H4 (cell line): ENCODE measurements at regions not wholly inside any gene's neighbourhood (a gene's known extent, or its start where the extent isn't known, plus 50 kb on each side); places are given as distances from the start of the nearest gene placed in this dataset.
A peak's percentile ranks its signal among the peaks of the same experiment; 100 is the strongest.

Experiments
- DNase-seq: peaks from one replicate; pipeline ENCODE4 v3.0.0-alpha.2; 2015; ENCODE audit warnings: low spot score

DNA sequence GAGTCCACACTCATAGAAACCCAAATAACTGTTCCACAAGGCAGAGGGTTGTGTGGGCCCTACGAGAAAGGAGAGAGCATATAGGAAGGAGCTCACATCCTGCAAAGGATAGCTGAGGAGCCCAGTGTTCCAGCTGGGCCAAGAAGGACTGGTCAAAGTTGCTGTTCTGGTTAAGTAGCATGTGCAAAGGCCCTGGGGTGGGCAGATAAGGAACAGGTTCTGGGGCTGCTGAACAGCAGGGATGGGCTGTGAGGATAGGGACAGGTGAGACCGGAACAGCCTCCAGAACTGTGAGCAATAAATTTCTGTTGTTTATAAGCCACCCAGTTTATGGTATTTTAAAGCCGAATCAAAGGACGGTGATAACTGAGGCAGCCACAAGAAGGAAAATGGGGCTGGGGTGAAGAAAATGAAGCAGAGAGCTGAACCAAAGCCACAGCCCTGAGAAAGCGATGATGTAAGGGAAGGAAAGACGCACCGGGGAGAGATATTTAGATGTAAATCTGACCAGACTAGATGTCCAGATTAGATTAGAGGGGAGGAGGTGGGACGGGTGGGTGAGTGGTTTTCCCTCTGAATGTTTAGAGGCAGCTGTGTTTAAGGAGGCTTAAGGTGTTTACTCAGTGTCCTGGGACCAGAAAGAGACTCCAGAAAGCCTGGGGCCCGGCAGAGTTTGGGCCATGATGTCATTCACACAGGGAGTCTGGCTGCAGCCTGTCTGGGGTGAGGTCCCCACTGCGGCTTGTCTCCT lies 180.8 kb upstream of the BCOR start:
- peak; percentile 68 for DNase-seq

DNA sequence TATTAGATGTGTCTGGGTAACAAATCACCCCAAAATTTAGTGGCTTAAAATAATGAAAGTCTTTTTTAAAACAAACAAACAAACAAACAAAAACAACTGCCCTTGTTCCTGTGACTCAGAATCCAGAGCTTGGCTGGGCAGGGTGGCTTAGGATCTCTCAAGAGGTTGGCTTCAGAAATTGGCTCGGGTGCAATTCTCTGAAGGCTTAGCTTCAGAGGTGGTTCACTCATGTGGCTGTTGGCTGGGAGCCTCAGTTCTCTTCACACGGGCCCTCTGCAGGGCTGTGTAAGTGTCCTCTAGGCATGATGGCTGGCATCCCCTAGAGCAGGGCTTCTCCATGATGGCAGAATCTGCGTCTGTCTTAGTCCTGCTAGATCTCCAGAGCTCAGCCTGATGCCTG lies 179.9 kb upstream of the BCOR start:
- no peak for DNase-seq

- DNase-seq, result no peak
Observed at GRCh38 chrX:40273356-40274050, 175.7 kb upstream of the BCOR start.

DNA sequence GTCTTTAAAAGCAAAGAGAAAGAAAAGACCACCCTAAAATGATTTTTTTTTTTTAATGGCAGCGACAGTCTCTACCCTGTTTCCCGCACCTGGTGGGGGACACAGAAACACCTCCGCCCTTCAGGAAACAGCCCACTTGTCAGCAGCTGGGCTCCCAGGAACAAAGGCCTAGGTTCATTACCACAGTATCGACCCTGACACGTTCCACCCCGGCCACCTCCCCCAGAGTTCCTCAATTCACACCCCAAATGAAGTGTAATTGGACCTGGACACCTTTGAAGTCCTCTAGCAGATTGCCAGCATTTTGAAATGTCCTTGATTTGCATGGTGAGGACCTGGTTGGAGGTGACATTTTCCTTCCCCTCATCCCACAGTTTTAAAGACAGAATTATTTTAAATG lies 175.0 kb upstream of the BCOR start:
- no peak for DNase-seq

DNA sequence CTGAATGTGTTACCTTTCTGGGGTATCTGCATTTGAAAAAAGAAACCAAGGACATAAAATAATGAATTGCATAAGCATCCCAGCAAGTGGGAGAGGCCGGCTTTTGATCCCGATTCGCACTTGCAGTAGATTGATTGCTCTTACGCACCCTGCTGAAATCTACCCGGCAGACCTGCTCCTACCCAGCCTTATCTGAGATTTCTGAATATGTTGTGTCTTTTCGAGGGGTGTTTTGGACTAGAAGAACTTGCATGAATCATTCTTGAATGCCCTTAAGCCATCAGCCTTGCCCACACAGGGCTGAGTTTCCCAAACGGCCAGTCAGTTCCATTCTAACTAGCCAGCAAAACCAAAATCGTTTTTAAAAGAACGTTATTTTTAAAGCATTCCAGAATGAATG lies 174.4 kb upstream of the BCOR start:
- DNase-seq, result no peak

GRCh38 chrX:40268188-40268520 lies 170.4 kb upstream of the BCOR start:
- no peak for DNase-seq

DNA sequence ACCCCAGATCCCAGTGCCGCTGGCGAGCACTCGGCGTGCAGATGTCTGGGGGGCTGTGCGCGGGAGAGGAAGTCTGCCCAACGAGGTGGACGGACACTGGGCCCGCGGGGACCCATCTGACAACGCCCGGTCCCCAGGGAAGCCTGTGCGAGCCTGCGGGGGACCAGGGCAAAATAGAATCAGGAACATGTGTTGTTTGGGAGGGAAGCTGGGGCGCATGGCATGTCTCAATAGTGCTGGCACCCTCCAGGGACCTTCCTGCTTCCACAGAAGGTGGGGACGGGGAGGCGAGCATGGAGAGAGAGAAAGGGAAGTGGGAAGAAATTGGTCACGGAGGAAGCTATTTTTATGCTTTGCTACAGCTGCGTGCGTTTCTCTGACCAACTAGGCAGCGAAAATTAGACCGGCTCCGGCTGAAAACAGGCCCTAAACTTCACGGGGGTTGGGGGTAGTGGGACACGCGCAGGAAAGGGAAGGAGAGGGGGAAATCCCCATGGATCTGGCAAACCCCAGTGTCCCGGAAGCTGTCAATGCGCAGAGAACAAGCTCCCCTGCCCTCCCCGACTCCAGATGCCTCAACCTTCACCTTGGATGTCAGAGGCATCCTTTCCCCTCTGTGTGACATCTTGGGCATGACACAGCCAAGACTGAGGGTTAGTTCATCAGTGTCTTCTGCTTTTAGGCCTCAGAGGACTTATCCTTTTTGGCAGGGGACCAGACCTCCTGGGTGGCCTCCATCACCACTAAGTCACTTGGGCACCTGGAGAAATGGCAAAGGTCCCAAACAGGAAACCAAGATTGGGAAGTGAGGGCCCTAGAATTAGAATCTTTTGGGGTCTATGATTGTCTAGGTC lies 169.8 kb upstream of the BCOR start:
- no peak for DNase-seq

GRCh38 chrX:40266490-40267333 lies 169.0 kb upstream of the BCOR start:
- peak; percentile 45 for DNase-seq

DNA sequence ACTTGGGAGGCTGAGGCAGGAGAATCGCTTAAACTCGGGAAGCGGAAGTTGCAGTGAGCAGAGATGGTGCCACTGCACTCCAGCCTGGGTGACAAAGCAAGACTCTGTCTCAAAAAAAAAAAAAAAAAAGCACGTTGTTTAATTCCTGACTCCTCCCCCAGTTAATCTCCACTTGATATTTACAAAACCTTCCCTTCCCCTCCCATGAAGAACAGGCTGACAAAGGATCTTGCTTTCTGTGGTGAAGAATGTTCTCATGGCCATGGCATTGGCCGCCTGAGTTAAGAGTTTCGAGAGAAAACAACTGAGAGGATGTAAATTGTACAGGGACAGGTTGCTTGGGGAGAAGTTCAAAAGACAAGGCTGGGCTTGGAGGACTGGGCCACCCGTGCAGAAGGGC lies 168.2 kb upstream of the BCOR start:
- no peak for DNase-seq

- DNase-seq, result peak; percentile 22
Observed at GRCh38 chrX:40263014-40263560, 165.3 kb upstream of the BCOR start.

DNA sequence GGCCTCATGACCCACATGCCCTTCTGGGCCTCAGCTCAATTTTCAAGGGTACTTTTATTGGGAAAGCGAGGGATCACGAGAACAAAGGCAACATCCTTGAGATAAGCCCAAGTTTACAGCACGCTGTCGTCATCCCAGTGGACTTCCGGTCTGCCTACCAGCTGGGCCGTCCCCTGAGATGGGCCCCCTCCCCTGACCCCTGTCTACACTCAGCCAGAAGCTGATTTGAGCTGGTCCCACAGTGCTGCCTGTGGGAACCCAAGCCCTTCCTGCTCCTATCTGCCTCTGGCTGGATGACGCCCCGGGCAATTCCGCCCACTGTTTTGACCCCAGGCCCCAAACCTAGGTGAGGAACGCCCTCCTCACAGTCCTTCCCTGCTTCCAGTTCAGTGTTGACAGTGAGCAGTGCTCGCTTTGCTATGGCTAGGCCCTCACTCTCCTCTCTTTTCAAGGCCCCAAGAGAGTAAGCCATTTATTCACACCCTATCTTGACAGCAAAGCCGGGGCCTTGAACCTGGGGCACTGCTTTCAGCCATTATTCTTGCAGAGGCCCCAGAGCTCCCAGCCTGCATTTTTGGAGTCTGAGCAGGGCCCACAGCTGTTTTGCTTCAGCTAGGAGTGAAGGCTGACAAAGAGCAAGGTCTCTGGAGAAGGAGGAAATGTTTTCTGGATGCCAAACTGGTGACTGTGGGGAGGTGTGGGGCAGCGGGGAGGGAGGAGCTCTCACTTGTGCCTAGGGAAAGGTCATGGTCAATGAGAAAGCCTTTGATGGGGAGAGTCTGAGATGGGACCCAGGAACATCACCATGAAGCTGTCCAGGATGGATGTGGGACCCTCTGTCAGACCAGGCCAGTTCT lies 164.6 kb upstream of the BCOR start:
- DNase-seq, result no peak

DNA sequence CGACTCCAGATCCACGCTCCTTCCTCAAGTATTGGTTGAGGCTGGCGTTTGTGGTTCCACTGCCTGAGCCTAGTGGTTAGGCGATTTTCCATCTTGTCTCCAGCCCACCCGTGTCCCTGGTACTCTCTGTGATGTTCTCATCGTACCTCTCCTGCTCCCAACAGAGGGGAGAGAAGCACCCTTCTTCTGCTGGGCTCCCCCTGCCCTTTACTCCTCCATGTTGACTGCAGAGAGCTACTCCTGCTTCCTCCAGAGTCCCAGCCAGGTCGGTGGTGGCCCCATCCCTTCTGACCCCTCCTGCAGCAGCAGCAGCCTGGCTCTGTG lies 164.0 kb upstream of the BCOR start:
- DNase-seq, result no peak

- no peak for DNase-seq
Observed at GRCh38 chrX:40260146-40260747, 162.5 kb upstream of the BCOR start.

- no peak for DNase-seq
Observed at GRCh38 chrX:40258909-40259308, 161.2 kb upstream of the BCOR start.

DNA sequence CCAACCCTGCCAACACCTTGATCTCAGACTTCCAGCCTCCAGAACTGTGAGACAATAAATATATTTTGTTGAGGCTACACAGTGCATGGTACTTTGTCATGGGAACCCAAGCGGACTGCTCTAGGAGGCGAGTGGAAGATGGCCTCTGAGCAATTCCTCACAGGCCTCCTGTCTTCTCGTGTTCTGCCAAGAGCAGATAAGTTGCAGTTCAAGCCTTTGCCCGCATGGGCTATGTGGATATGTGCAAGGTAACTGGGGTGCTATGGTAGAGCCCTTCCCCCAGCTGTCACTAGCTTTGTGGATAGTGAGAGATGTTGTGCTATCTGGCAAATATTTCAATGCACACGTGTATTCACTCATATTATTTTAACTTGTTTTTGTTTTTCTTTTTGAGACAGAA lies 156.0 kb upstream of the BCOR start:
- DNase-seq, result no peak

GRCh38 chrX:40249582-40249981 lies 151.8 kb upstream of the BCOR start:
- DNase-seq, result no peak

- DNase-seq, result no peak
Observed at GRCh38 chrX:40248822-40249221, 151.1 kb upstream of the BCOR start.

DNA sequence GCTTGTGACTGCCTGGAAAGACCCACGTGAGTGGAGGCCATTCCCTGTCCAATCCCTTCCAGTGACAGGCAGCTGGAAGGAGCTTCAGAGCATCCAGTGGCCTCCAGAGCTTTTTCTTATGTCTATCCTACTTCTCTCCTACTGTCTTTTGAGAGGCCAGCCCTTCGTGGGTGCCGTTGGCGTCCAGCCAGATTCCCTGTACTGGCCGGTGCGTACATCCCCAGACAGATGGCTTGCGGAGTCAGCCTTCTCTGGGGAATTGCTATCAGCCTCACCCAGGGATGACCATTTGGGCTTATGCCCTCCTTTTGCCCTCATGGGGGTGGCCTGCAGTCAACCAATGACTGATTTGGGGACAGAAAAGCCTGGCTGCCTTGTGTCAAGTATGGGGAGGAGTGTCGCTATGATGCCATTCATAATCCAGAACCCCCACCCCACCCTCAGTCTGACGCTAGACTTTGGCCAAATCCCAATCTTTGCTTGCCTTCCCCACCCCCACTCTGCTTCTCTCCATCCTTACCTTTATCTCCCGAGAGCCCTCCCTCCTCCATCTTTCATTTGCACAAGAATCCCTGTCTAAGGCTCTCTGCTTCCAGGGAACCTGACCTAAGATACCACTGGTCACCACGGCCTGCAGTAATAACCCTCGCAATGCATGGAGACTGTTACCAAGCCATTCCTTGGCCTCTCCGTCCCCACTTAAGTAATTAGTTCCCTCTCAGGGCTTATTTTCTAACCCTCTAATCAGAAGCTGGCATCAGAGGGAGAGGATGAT lies 150.3 kb upstream of the BCOR start:
- DNase-seq, result no peak

- no peak for DNase-seq
Observed at GRCh38 chrX:40247382-40247781, 149.6 kb upstream of the BCOR start.
